DND-41 (cell line): ENCODE measurements at regions not wholly inside any gene's neighbourhood (a gene's known extent, or its start where the extent isn't known, plus 50 kb on each side); places are given as distances from the start of the nearest gene placed in this dataset.

ENCODE experiments used
- EZH2 ChIP-seq: IDR thresholded peaks from 3 replicates; pipeline ENCODE4 v1.6.1; 2012; ENCODE audit warnings: borderline replicate concordance, low read depth, mild to moderate bottlenecking, moderate library complexity, low read length, inconsistent platforms; ENCODE audit not compliant: severe bottlenecking
- TF ChIP-seq, protein P1 (sequence below): IDR thresholded peaks from 2 replicates; pipeline ENCODE4 v1.5.1; 2012; ENCODE audit warnings: borderline replicate concordance, low read length, moderate library complexity, mild to moderate bottlenecking; ENCODE audit not compliant: poor library complexity, severe bottlenecking; ENCODE audit errors: extremely low read depth

DNA sequence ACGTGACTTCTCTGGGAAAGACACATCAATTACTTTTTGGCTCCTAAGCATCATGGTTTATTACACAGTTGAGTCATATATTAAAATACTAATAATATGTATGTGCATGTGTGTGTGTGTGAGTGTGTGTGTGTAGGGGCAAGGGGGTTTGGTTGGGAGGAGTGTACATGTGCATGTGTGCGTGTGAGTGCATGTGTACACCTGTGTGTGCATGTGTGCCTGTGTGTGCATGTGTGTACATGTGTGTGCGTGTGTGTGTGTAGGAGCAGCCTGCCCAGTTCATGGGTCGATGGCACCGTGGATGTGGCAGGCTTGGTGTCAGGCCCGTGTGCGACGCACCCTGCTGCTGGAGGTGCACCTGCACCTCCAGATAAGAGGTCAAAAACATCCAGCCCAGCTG, 99.0 kb upstream of the SNTG2 start:
- TF ChIP-seq, protein P1, sequence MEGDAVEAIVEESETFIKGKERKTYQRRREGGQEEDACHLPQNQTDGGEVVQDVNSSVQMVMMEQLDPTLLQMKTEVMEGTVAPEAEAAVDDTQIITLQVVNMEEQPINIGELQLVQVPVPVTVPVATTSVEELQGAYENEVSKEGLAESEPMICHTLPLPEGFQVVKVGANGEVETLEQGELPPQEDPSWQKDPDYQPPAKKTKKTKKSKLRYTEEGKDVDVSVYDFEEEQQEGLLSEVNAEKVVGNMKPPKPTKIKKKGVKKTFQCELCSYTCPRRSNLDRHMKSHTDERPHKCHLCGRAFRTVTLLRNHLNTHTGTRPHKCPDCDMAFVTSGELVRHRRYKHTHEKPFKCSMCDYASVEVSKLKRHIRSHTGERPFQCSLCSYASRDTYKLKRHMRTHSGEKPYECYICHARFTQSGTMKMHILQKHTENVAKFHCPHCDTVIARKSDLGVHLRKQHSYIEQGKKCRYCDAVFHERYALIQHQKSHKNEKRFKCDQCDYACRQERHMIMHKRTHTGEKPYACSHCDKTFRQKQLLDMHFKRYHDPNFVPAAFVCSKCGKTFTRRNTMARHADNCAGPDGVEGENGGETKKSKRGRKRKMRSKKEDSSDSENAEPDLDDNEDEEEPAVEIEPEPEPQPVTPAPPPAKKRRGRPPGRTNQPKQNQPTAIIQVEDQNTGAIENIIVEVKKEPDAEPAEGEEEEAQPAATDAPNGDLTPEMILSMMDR: no peak
- TF ChIP-seq EZH2: no peak
